Keratinocyte (primary cell): ENCODE measurements at regions not wholly inside any gene's neighbourhood (a gene's known extent, or its start where the extent isn't known, plus 50 kb on each side); places are given as distances from the start of the nearest gene placed in this dataset.
"Not testable (repeated sequence)": the region's sequence is repeated elsewhere in the genome, so short reads cannot be mapped to it uniquely, and the experiment has no call there.

Source experiments
- EZH2 ChIP-seq: IDR thresholded peaks from one replicate; pipeline ENCODE4 v1.6.1; 2012; ENCODE audit warnings: inconsistent platforms, mild to moderate bottlenecking, low read length, moderate library complexity
- TF ChIP-seq, protein P1 (sequence below), 3 experiments: IDR thresholded peaks in 1 of 3; conservative IDR thresholded peaks in 1 of 3; optimal IDR thresholded peaks in 1 of 3; 2 replicates in 2 of 3; 3 replicates in 1 of 3; pipeline versions ENCODE3 to v1.5.1; 2011; ENCODE audit warnings: low read length in 3 of 3, mild to moderate bottlenecking in 3 of 3, moderate library complexity in 2 of 3, control low read depth in 1 of 3, inconsistent platforms in 1 of 3; ENCODE audit not compliant: insufficient read depth in 2 of 3; ENCODE audit errors: extremely low read depth in 1 of 3

DNA sequence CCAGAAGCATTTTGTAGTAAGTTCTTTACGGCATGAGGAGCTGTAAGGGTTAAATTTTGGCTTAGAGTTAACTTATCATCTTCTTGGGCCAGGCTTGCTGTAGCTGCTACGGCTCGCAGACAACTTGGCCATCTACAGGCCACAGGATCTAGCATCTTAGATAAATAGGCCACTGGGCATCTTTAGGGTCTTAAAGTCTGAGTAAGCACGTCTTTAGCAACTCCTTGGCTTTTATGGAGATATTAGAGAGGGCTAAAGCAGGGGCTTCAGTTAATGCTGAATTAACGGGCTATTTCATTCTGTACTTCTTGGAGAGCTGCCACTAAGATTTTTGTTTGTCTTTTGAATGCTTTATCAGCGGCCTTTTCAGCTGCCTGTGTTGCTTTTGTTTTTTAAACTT is 129.0 kb downstream of the ART5 start:
- TF ChIP-seq, protein P1, sequence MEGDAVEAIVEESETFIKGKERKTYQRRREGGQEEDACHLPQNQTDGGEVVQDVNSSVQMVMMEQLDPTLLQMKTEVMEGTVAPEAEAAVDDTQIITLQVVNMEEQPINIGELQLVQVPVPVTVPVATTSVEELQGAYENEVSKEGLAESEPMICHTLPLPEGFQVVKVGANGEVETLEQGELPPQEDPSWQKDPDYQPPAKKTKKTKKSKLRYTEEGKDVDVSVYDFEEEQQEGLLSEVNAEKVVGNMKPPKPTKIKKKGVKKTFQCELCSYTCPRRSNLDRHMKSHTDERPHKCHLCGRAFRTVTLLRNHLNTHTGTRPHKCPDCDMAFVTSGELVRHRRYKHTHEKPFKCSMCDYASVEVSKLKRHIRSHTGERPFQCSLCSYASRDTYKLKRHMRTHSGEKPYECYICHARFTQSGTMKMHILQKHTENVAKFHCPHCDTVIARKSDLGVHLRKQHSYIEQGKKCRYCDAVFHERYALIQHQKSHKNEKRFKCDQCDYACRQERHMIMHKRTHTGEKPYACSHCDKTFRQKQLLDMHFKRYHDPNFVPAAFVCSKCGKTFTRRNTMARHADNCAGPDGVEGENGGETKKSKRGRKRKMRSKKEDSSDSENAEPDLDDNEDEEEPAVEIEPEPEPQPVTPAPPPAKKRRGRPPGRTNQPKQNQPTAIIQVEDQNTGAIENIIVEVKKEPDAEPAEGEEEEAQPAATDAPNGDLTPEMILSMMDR (optimal IDR thresholded peaks at IDR 0.05 in 1 of 3, IDR thresholded peaks at IDR 0.05 in 1 of 3, conservative IDR thresholded peaks at IDR 0.05 in 1 of 3; ENCODE audit: extremely low read depth in 1 of 3, insufficient read depth in 2 of 3, low read length in 3 of 3): not testable (repeated sequence)
- not testable (repeated sequence) for TF ChIP-seq EZH2
